Astrocyte of the spinal cord (primary cell): ENCODE measurements at regions not wholly inside any gene's neighbourhood (a gene's known extent, or its start where the extent isn't known, plus 50 kb on each side); places are given as distances from the start of the nearest gene placed in this dataset.
A peak's percentile ranks its signal among the peaks of the same experiment; 100 is the strongest.

Source experiments
- DNase-seq: peaks from one replicate; pipeline ENCODE4 v3.0.0; 2011; ENCODE audit warnings: low read depth, low spot score
- H3K4me3 ChIP-seq: 2 replicates; pipeline ENCODE4 v1.5.1; 2011; ENCODE audit warnings: low read depth, mild to moderate bottlenecking, low read length, moderate library complexity
- in situ Hi-C: cut with HindIII; loops from 2 replicates; pipeline ENCODE4 v1.10.0; 2017; ENCODE audit warnings: low sequenced_read_pairs
- TF ChIP-seq, protein P1 (sequence below): IDR thresholded peaks from 2 replicates; pipeline ENCODE4 v1.5.1; 2012; ENCODE audit warnings: low read depth, mild to moderate bottlenecking, low read length, inconsistent platforms

DNA sequence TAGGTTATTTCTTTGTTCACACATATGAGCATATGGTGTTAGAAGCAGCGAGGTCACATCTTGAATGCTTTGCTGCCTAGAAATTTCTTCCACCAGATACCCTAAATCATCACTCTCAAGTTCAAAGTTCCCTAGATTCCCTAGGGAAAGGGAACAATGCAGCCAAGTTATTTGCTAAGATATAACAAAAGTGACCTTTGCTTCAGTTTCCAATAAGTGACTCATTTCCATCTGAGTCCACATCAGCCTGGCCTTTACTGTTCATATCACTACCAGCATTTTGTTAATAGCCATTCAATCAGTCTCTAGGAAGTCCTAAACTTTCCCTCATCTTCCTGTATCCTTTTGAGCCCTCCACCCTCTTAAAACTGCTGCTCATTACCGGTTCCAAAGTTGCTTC lies 1502.5 kb downstream of the KCNT2 start:
- DNase-seq, result no peak
- in situ Hi-C loops, result no loop called here
- TF ChIP-seq, protein P1, sequence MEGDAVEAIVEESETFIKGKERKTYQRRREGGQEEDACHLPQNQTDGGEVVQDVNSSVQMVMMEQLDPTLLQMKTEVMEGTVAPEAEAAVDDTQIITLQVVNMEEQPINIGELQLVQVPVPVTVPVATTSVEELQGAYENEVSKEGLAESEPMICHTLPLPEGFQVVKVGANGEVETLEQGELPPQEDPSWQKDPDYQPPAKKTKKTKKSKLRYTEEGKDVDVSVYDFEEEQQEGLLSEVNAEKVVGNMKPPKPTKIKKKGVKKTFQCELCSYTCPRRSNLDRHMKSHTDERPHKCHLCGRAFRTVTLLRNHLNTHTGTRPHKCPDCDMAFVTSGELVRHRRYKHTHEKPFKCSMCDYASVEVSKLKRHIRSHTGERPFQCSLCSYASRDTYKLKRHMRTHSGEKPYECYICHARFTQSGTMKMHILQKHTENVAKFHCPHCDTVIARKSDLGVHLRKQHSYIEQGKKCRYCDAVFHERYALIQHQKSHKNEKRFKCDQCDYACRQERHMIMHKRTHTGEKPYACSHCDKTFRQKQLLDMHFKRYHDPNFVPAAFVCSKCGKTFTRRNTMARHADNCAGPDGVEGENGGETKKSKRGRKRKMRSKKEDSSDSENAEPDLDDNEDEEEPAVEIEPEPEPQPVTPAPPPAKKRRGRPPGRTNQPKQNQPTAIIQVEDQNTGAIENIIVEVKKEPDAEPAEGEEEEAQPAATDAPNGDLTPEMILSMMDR, result no peak
- no peak overlapping the region for H3K4me3 ChIP-seq

DNA sequence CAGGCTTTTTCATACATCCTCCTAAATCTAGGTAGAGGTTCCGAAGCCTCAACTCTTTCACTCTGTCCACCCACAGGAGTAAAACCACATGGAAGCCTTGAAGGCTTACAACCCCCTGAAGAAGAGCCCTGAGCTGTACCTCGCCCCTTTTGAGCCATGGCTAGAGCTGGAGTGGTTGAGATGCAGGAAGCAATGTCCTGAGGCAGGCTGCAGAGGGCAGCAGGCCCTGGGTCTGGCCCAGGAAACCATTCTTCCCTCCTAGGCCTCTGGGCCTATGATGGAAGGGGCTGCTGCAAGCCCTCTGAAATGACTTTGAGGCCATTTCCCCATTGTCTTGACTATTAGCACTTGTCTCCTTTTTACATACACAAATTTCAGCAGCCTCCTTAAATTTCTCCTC lies 1503.0 kb downstream of the KCNT2 start:
- in situ Hi-C loops, result no loop called here
- DNase-seq, result no peak
- no peak overlapping the region for H3K4me3 ChIP-seq
- TF ChIP-seq, protein P1, result no peak

DNA sequence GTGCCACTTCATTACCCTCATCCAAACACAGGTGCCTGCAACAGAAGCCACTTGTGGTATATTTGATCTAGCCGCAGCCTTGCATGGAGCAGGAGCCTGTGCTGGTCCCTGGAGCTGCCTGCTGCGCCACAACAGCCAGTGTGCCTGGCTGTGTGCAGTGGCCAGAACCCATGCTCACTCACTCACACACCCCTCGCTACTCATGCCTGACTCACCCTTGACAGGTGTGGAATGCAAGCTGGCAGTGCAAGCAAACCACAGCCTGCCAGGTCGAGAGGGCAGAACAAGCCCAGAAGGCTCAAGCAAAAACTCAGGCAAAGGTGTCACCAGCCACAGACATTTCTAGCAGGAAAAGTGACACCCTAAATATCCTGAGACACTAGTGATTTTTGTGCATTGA lies 1510.9 kb downstream of the KCNT2 start:
- peak; percentile 12 for DNase-seq
- in situ Hi-C loops, result no loop called here
- TF ChIP-seq, protein P1, result no peak
- no peak overlapping the region for H3K4me3 ChIP-seq

GRCh38 chr1:195096051-195096521 lies 1512.2 kb downstream of the KCNT2 start:
- no peak overlapping the region for H3K4me3 ChIP-seq
- TF ChIP-seq, protein P1, result no peak
- in situ Hi-C loops, result no loop called here
- DNase-seq, result no peak

DNA sequence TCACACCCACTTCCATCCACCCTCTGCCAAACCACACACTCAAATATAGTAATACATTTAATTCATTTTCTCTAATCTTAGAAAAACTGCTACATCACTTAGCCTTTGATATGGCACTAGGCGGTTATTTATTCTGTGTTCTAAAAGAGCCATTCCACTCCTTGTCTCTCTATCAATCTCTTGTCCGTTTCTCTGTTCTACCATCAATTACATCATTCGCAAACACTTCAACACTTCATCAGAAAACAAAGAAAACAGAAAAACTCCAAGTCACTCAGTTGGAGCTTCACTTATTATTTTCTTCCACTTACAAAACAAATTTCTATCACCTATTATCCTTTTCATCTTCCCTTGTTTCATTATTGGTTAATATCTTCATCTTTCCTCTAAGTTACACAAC lies 1523.0 kb downstream of the KCNT2 start:
- in situ Hi-C loops, result no loop called here
- H3K4me3 ChIP-seq, result no peak overlapping the region
- DNase-seq, result no peak

DNA sequence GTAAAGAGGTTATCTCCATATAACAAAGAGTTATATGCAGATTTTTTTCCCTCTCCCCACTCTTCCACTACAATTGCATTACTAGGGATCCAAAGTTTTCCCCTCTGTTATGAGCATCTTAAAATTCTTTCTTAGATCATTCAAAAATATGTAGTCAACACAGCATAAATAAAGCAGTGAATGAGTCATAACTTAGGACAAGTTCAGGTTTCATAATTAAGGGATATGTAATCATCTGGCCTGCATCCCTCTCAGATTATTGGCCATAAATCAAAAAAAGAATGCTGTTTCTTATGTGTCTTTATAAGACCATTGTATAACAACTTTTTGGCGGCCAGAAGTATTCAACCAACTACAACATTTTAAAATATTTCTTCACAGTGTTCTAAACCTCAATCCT lies 1526.1 kb downstream of the KCNT2 start:
- in situ Hi-C loops, result no loop called here
- no peak for DNase-seq
- TF ChIP-seq, protein P1, result no peak
- H3K4me3 ChIP-seq, result no peak overlapping the region

More for the DNA sequence above, 1523.0 kb downstream of the KCNT2 start:
- TF ChIP-seq, protein P1, result no peak

DNA sequence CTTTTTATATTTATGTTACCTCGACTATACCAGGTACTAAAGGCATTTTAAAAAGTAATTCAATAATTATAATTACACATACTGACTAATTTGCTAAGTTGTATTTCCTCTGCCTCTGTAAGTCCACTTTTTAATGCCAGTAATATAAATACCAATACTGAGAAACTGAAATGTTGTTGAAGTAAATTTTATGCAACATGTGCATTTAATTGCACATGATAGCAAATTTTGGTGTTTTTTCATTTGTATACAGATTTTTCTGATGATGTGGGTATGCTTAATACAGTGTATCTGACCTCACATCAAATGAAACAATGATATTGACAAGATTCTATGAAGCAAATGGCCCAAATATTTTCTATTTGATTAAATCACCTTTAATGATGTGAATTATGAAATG lies 1531.6 kb downstream of the KCNT2 start:
- in situ Hi-C loops, result no loop called here
- no peak overlapping the region for H3K4me3 ChIP-seq
- TF ChIP-seq, protein P1, result no peak
- no peak for DNase-seq
